ENCODE measurements at regions not wholly inside any gene's neighbourhood (a gene's known extent, or its start where the extent isn't known, plus 50 kb on each side); places are given as distances from the start of the nearest gene placed in this dataset.

DNA sequence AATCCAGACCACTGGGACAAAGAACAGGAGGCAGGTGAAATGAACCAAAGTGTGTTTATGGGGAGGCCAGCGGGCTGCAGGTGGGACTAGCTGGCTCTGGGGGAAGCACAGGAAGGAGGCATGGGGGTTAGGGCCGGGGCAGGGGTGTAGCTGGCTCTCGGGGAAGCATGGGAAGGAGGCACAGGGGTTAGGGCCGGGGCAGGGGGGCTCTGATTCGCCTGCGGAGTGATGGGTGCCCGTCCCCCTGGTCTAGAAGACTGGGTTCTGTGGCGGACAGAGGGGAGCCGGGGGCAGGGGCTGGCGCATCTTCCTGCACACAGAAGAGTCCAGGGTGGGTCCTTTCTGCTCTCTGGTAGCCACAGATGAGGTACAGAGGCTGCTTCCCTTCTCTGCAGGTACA, 310.3 kb downstream of the TMEM121 start:
- TF ChIP-seq, protein P1, sequence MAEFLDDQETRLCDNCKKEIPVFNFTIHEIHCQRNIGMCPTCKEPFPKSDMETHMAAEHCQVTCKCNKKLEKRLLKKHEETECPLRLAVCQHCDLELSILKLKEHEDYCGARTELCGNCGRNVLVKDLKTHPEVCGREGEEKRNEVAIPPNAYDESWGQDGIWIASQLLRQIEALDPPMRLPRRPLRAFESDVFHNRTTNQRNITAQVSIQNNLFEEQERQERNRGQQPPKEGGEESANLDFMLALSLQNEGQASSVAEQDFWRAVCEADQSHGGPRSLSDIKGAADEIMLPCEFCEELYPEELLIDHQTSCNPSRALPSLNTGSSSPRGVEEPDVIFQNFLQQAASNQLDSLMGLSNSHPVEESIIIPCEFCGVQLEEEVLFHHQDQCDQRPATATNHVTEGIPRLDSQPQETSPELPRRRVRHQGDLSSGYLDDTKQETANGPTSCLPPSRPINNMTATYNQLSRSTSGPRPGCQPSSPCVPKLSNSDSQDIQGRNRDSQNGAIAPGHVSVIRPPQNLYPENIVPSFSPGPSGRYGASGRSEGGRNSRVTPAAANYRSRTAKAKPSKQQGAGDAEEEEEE (CRISPR knock-in tag; IDR thresholded peaks at IDR 0.05; ENCODE audit: borderline replicate concordance), result no peak
- TF ChIP-seq DPF2 (CRISPR knock-in tag; IDR thresholded peaks at IDR 0.05; ENCODE audit: borderline replicate concordance, low read depth), result no peak
- TF ChIP-seq, protein P2, sequence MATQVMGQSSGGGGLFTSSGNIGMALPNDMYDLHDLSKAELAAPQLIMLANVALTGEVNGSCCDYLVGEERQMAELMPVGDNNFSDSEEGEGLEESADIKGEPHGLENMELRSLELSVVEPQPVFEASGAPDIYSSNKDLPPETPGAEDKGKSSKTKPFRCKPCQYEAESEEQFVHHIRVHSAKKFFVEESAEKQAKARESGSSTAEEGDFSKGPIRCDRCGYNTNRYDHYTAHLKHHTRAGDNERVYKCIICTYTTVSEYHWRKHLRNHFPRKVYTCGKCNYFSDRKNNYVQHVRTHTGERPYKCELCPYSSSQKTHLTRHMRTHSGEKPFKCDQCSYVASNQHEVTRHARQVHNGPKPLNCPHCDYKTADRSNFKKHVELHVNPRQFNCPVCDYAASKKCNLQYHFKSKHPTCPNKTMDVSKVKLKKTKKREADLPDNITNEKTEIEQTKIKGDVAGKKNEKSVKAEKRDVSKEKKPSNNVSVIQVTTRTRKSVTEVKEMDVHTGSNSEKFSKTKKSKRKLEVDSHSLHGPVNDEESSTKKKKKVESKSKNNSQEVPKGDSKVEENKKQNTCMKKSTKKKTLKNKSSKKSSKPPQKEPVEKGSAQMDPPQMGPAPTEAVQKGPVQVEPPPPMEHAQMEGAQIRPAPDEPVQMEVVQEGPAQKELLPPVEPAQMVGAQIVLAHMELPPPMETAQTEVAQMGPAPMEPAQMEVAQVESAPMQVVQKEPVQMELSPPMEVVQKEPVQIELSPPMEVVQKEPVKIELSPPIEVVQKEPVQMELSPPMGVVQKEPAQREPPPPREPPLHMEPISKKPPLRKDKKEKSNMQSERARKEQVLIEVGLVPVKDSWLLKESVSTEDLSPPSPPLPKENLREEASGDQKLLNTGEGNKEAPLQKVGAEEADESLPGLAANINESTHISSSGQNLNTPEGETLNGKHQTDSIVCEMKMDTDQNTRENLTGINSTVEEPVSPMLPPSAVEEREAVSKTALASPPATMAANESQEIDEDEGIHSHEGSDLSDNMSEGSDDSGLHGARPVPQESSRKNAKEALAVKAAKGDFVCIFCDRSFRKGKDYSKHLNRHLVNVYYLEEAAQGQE (IDR thresholded peaks at IDR 0.05; ENCODE audit: borderline replicate concordance in 1 of 2, low read depth in 1 of 2, low read length in 2 of 2), result no peak
- TF ChIP-seq ZNF720 (CRISPR knock-in tag; IDR thresholded peaks at IDR 0.05), result no peak
- no peak for TF ChIP-seq ZNF124 (CRISPR knock-in tag; IDR thresholded peaks at IDR 0.05)
- TF ChIP-seq, protein P3, sequence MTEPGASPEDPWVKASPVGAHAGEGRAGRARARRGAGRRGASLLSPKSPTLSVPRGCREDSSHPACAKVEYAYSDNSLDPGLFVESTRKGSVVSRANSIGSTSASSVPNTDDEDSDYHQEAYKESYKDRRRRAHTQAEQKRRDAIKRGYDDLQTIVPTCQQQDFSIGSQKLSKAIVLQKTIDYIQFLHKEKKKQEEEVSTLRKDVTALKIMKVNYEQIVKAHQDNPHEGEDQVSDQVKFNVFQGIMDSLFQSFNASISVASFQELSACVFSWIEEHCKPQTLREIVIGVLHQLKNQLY (CRISPR knock-in tag; IDR thresholded peaks at IDR 0.05), result no peak
- no peak for TF ChIP-seq ZBTB1 (CRISPR knock-in tag; IDR thresholded peaks at IDR 0.05; ENCODE audit: borderline replicate concordance)
- TF ChIP-seq HNRNPH1 (optimal IDR thresholded peaks at IDR 0.05; ENCODE audit: low read depth, low read length), result no peak
- TF ChIP-seq, protein P4, sequence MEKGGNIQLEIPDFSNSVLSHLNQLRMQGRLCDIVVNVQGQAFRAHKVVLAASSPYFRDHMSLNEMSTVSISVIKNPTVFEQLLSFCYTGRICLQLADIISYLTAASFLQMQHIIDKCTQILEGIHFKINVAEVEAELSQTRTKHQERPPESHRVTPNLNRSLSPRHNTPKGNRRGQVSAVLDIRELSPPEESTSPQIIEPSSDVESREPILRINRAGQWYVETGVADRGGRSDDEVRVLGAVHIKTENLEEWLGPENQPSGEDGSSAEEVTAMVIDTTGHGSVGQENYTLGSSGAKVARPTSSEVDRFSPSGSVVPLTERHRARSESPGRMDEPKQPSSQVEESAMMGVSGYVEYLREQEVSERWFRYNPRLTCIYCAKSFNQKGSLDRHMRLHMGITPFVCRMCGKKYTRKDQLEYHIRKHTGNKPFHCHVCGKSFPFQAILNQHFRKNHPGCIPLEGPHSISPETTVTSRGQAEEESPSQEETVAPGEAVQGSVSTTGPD (CRISPR knock-in tag; IDR thresholded peaks at IDR 0.05), result no peak

All from HepG2 (cell line).